Esophagus squamous epithelium (tissue), 4 donors: ENCODE measurements at regions not wholly inside any gene's neighbourhood (a gene's known extent, or its start where the extent isn't known, plus 50 kb on each side); places are given as distances from the start of the nearest gene placed in this dataset.

Experiments
- POLR2A ChIP-seq, 4 donors: fragments of 450-650 bp; IDR thresholded peaks; one replicate each; pipeline ENCODE4 v1.6.1; 2017; ENCODE audit warnings: antibody characterized with exemption in 4 of 4, mild to moderate bottlenecking in 4 of 4, moderate library complexity in 3 of 4
- TF ChIP-seq, protein P1 (sequence below), 6 experiments: fragments of 450-650 bp in 4 of 6; fragments of 200-600 bp in 2 of 6; sonication (generic) in 2 of 6; IDR thresholded peaks; one replicate each; pipeline ENCODE4 v1.5.1; 2016 to 2019; ENCODE audit warnings: antibody characterized with exemption in 6 of 6, mild to moderate bottlenecking in 4 of 6, moderate library complexity in 4 of 6

DNA sequence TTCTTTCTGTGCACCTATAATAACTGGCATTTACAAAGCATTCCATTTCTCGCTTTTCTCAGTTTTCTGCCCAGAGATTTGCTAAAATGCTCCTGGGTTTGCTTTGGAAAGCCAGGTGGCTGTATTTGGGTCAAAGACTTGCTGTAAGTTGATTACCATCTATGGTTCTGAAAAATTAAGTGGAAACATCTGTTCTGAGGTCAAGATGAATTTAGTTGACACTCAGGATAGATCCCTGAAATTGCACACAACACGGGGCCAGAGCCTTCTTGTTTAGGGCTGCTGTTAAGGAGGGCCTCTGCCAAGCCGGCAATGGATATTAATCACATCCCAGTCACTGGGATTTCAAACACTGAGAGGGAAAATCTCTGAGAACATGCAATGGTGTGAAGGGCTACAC is 111.6 kb upstream of the GLI3 start:
- TF ChIP-seq, protein P1, sequence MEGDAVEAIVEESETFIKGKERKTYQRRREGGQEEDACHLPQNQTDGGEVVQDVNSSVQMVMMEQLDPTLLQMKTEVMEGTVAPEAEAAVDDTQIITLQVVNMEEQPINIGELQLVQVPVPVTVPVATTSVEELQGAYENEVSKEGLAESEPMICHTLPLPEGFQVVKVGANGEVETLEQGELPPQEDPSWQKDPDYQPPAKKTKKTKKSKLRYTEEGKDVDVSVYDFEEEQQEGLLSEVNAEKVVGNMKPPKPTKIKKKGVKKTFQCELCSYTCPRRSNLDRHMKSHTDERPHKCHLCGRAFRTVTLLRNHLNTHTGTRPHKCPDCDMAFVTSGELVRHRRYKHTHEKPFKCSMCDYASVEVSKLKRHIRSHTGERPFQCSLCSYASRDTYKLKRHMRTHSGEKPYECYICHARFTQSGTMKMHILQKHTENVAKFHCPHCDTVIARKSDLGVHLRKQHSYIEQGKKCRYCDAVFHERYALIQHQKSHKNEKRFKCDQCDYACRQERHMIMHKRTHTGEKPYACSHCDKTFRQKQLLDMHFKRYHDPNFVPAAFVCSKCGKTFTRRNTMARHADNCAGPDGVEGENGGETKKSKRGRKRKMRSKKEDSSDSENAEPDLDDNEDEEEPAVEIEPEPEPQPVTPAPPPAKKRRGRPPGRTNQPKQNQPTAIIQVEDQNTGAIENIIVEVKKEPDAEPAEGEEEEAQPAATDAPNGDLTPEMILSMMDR (IDR thresholded peaks at IDR 0.05) = no peak
- no peak for TF ChIP-seq POLR2A (IDR thresholded peaks at IDR 0.05)
